T-helper 17 cell (primary cell): ENCODE measurements at regions not wholly inside any gene's neighbourhood (a gene's known extent, or its start where the extent isn't known, plus 50 kb on each side); places are given as distances from the start of the nearest gene placed in this dataset.

Experiments used
- ATAC-seq: fragments of 150-1000 bp; cut with Tn5 transposase; 2 replicates; pipeline ENCODE4 v1.10.0; 2021; ENCODE audit warnings: mild to moderate bottlenecking, moderate library complexity
- DNase-seq, 3 donors: peaks; one replicate each; pipeline versions ENCODE4 v3.0.0 to v3.0.0-alpha.2; 2020 to 2021
- H3K9me3 ChIP-seq: one replicate; pipeline ENCODE4 v1.7.0; 2013; ENCODE audit warnings: low read length, mild to moderate bottlenecking; ENCODE audit not compliant: control insufficient read depth, poor library complexity, severe bottlenecking
- H3K27ac Mint-ChIP-seq: one replicate; pipeline ENCODE4 v1.8.0; 2022; ENCODE audit warnings: mild to moderate bottlenecking, moderate library complexity, mixed read lengths
- H3K27me3 Mint-ChIP-seq: one replicate; pipeline ENCODE4 v1.8.0; 2022; ENCODE audit warnings: mixed read lengths
- H3K36me3 Mint-ChIP-seq: one replicate; pipeline ENCODE4 v1.8.0; 2022; ENCODE audit warnings: low read depth, mixed read lengths
- H3K4me1 Mint-ChIP-seq: one replicate; pipeline ENCODE4 v1.8.0; 2022; ENCODE audit warnings: mild to moderate bottlenecking, mixed read lengths
- H3K4me3 Mint-ChIP-seq: one replicate; pipeline ENCODE4 v1.8.0; 2022; ENCODE audit warnings: mild to moderate bottlenecking, moderate library complexity, mixed read lengths

DNA sequence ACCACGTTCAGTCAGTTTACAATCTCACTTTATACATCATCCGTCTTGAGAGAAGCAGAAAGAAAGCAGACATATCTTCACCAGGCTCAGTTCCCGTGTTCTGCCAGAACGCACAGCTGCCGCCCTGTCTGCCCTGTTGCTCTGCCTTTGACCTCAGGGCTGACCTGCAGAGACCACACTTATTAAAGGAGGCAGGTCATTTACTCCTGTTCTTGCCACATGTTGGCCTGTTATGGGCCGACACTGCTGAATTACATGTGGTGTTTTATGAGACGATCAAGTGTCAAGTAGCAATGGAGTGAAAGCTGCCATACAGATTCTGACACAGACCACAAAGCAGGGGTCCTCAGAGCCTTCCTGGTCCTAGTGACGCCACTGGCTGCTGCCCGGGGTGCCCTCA, 232.2 kb downstream of the TTC32 start:
- no peaks in the 10 kb centered on the region for H3K36me3 Mint-ChIP-seq
- H3K27ac Mint-ChIP-seq: no peak overlapping the region
- H3K27me3 Mint-ChIP-seq: peaks cover 62% of the 10 kb centered on the region

DNA sequence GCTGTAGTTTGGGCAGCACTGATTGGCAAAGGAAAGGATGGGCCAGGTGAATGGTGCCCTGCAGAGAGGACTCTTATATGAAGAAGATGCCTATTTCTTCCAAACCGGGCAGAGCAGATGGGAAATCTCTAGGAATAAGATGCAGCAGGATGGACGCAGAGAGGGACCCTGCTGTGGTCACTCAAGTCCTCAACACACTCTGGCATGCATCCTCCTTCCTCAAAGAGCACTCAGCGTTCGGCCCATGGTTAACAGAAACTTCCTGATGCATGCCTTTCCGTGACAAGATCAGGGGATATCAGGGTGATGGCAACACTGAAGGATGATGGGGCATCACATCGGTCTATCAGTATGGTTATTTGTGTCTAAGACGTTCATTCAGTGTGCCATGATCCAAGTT, 232.7 kb downstream of the TTC32 start:
- H3K4me1 Mint-ChIP-seq: no peaks in the 10 kb centered on the region
- no peak overlapping the region for H3K4me3 Mint-ChIP-seq
- peaks cover 62% of the 10 kb centered on the region for H3K27me3 Mint-ChIP-seq
- no peaks in the 10 kb centered on the region for H3K9me3 ChIP-seq
- no peak overlapping the region for H3K27ac Mint-ChIP-seq
- peaks cover under 1% of the 10 kb centered on the region for H3K36me3 Mint-ChIP-seq
- DNase-seq: no peak
- no peak for ATAC-seq

More for the DNA sequence above, 232.2 kb downstream of the TTC32 start:
- Mint-ChIP-seq H3K4me3 (no peak overlapping the region), H3K4me1 (no peaks in the 10 kb centered on the region)
- no peak for ATAC-seq
- H3K9me3 ChIP-seq: no peaks in the 10 kb centered on the region
- DNase-seq: no peak

DNA sequence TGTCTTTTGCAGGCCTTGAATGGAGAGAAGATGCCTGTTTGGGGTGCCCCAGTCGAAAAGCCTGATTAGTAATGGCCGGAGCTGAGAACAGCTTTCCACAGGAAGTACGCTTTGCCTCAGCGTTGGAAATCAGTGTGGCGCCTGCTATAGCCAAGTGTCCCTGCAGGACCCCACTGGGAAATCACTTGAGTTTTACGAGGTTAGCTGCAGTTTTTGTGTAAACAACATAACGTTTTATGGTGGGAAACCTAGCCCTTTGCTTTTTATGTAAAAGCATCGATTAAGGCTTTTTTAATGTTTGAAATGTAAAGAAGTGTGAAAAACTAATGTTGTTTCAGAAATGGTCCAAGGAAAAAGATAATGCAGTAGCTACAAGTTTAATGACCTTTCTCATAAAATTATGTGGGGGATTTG, 234.2 kb downstream of the TTC32 start:
- peaks cover 2% of the 10 kb centered on the region for H3K36me3 Mint-ChIP-seq
- H3K4me3 Mint-ChIP-seq: no peak overlapping the region
- peaks cover 53% of the 10 kb centered on the region for H3K27me3 Mint-ChIP-seq
- DNase-seq (no peak), ATAC-seq (no peak)
- no peaks in the 10 kb centered on the region for H3K9me3 ChIP-seq
- no peak overlapping the region for H3K27ac Mint-ChIP-seq
- no peaks in the 10 kb centered on the region for H3K4me1 Mint-ChIP-seq

GRCh38 chr2:19667085-19667484, 234.7 kb downstream of the TTC32 start:
- Mint-ChIP-seq H3K27me3 (peaks cover 50% of the 10 kb centered on the region), H3K4me1 (no peaks in the 10 kb centered on the region), H3K27ac (no peak overlapping the region), H3K36me3 (peaks cover 2% of the 10 kb centered on the region), H3K4me3 (no peak overlapping the region)
- ATAC-seq (no peak), DNase-seq (no peak)
- no peaks in the 10 kb centered on the region for H3K9me3 ChIP-seq

- DNase-seq: no peak
- Mint-ChIP-seq H3K27me3 (peaks cover 29% of the 10 kb centered on the region), H3K4me1 (no peaks in the 10 kb centered on the region), H3K27ac (no peak overlapping the region), H3K36me3 (peaks cover 2% of the 10 kb centered on the region), H3K4me3 (no peak overlapping the region)
- H3K9me3 ChIP-seq: no peaks in the 10 kb centered on the region
- no peak for ATAC-seq
These were observed 237.1 kb downstream of the TTC32 start for GRCh38 chr2:19664646-19665045.

DNA sequence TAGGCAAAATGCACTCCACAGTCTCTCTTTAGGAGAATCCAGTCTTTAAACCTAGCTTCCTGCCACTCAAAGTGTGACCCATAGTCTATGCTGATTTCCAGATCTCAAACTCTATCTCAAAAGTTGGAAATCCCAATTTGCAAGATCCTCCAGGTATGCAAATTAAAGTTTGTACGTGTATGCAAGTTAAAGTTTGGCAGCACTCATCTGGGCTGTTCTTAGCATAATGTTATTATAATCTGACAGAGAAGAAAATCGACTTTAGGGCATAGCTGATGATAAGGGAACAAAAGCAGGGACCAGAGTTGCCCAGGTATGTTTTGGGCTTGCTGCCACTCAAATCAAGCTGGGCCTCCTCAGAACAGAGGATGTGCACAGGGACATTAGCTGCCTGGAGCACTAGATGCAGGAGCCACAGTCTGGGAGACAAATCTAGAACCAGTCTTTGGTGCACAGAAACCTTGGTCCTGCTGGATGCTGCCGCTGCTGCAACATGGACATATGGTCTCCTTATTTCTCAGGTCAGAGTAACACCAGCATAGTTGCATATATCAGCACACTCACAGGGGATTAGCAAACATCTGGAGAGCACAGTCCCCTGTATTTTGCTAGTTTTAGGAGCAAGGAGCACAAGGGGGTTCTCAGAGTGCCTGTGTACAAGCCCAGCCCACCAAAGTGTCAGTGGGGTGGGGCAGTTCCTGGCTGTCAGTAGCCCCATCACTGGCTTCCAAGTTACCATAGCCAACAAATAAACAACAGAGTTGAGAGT, 242.6 kb downstream of the TTC32 start:
- Mint-ChIP-seq H3K4me3 (no peak overlapping the region), H3K36me3 (peaks cover 2% of the 10 kb centered on the region), H3K27me3 (peaks cover 8% of the 10 kb centered on the region), H3K4me1 (no peaks in the 10 kb centered on the region), H3K27ac (no peak overlapping the region)
- no peak for DNase-seq
- H3K9me3 ChIP-seq: no peaks in the 10 kb centered on the region
- ATAC-seq: no peak

GRCh38 chr2:19656011-19656410, 245.8 kb downstream of the TTC32 start:
- no peaks in the 10 kb centered on the region for H3K36me3 Mint-ChIP-seq
- DNase-seq (no peak), ATAC-seq (no peak)
- H3K4me3 Mint-ChIP-seq: no peak overlapping the region
- no peaks in the 10 kb centered on the region for H3K9me3 ChIP-seq
- no peaks in the 10 kb centered on the region for H3K4me1 Mint-ChIP-seq
- no peak overlapping the region for H3K27ac Mint-ChIP-seq
- peaks cover 19% of the 10 kb centered on the region for H3K27me3 Mint-ChIP-seq

DNA sequence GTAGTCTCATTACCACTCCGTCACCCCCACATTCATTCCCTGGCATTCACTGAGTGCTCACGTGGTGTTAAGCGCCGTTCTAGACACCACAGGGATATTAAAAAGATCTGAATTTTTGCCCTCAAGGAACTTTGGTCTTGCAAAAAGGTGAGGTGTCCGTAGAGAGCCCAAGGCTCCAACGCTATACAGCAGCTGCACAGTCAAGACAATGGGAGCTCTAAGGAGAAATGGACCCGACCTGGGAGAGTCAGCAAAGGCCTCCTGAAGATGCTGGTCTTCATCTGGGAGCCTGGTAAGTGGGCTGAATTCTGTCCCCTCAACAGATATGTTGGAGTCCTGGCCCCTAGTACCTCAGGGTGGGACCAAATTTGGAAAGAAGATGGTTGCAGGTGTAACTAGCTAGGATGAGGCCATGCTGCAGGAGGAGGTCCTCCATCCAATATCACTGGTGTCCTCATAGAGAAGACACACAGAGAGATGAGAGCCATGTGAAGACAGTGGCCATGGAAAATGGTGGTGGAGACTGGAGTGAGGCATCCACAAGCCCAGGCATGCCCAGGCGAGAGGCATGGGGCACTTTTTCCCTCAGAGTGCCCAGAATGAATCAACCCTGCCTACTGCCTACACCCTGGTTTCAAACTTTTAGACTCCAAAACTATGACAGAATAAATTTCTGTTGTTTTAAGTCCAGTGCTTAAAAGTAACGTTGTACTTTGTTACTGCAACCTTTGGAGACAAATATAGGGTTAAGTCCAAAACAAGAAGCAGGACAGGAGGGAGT, 247.3 kb downstream of the TTC32 start:
- no peaks in the 10 kb centered on the region for H3K36me3 Mint-ChIP-seq
- H3K27me3 Mint-ChIP-seq: peaks cover 21% of the 10 kb centered on the region
- H3K4me1 Mint-ChIP-seq: no peaks in the 10 kb centered on the region

GRCh38 chr2:19653509-19653908, 248.3 kb downstream of the TTC32 start:
- ATAC-seq (no peak), DNase-seq (no peak)
- H3K9me3 ChIP-seq: no peaks in the 10 kb centered on the region
- Mint-ChIP-seq H3K4me3 (no peak overlapping the region), H3K27ac (no peak overlapping the region), H3K36me3 (no peaks in the 10 kb centered on the region), H3K27me3 (peaks cover 21% of the 10 kb centered on the region), H3K4me1 (no peaks in the 10 kb centered on the region)

More for the DNA sequence above, 247.3 kb downstream of the TTC32 start:
- no peak overlapping the region for H3K27ac Mint-ChIP-seq
- ATAC-seq (no peak), DNase-seq (no peak)
- H3K4me3 Mint-ChIP-seq: no peak overlapping the region
- no peaks in the 10 kb centered on the region for H3K9me3 ChIP-seq

DNA sequence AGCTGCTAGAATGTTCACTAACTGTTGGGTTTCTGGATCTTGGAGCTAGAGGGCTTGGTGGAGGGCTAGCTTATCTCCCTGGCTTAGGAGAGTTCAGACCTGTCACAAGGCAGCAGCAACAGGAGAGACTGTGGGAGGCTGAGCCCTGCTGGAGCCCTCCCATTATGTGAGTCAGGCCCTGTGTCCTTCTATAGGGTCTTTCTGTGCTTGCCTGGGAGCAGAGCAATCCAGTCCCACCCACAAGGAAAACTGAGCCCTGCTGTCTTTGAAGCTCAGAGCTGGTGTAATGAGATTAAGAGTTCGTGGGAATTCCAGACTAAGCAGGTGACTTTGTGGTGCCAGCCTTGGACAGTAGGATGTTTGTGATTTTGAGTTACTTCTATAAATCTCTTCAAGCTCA, 249.0 kb downstream of the TTC32 start:
- no peaks in the 10 kb centered on the region for H3K4me1 Mint-ChIP-seq
- no peak for DNase-seq
- no peaks in the 10 kb centered on the region for H3K9me3 ChIP-seq
- no peak overlapping the region for H3K27ac Mint-ChIP-seq
- peaks cover 21% of the 10 kb centered on the region for H3K27me3 Mint-ChIP-seq
- no peak for ATAC-seq
- H3K4me3 Mint-ChIP-seq: no peak overlapping the region
- H3K36me3 Mint-ChIP-seq: no peaks in the 10 kb centered on the region

DNA sequence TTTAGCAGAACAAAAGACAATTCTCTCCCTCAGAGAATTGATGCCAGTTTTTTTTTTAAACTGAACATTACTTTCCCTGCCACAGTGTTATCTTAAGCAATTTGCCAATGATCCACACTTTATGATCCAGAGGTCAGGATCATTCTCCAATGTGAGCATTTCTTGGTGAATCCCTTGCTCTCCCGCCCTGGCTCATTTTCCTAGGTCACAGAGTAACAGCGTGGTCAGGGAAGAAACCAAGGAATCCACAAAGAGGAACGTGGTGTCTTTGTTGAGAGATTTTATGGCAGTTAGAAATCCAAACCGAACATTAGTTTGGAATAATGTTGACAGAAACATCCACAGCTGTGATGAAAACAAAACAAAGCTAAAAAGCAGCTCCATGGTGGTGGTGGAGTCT, 250.3 kb downstream of the TTC32 start:
- ATAC-seq (no peak), DNase-seq (no peak)
- H3K4me1 Mint-ChIP-seq: no peaks in the 10 kb centered on the region
- H3K4me3 Mint-ChIP-seq: no peak overlapping the region
- H3K36me3 Mint-ChIP-seq: no peaks in the 10 kb centered on the region
- H3K27ac Mint-ChIP-seq: no peak overlapping the region
- no peaks in the 10 kb centered on the region for H3K9me3 ChIP-seq
- peaks cover 21% of the 10 kb centered on the region for H3K27me3 Mint-ChIP-seq

DNA sequence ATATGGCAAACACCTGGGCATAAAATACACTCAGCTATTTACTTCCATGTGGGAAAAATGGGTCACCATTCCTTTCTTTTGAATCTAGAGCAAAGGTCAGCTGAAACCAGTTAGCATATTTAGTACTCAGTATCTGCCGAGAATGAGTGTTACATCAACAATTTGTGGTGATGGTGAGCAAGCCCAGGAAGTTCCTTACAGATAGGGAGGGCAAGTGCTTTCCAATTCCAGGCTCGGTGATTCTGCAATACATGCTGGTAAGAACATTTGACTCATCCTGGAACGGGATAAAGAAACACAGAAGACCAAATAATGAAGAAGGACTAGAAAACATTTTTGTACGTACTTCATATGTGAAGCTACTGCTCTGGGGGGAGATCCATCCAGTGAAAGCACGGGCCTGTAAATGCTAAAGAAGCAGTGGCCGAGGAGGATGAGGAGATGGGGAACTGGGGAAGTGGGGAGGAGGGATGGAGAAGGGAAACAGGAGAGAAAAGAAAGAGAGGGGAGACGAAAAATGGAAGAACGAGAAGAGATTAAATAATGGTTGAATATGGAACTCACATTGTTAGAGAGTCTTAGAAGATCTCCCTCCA, 251.9 kb downstream of the TTC32 start:
- H3K9me3 ChIP-seq: no peaks in the 10 kb centered on the region
- DNase-seq: no peak
- H3K4me3 Mint-ChIP-seq: no peak overlapping the region
- ATAC-seq: no peak
- no peaks in the 10 kb centered on the region for H3K4me1 Mint-ChIP-seq
- H3K36me3 Mint-ChIP-seq: no peaks in the 10 kb centered on the region
- no peak overlapping the region for H3K27ac Mint-ChIP-seq
- H3K27me3 Mint-ChIP-seq: peaks cover 21% of the 10 kb centered on the region

DNA sequence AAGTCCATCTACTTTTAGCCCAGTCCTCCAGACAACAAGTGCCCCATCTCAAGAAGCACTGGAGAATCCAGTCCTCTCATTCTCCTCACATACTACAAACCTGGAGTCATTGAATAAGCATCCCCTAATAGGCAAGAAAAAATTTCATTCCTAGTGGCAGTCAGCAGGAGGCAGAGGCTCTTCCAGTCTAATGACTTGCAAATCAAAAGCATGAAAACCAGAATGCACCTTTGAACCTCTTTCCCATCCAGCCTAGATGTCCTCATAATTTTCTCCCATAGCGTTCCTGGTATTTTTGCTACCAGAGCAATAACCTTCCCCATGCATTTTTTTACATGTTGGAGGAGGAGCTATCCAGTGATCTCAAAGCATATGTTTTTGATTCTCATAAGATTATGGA, 252.6 kb downstream of the TTC32 start:
- ATAC-seq (no peak), DNase-seq (no peak)
- Mint-ChIP-seq H3K36me3 (no peaks in the 10 kb centered on the region), H3K27ac (no peak overlapping the region), H3K4me3 (no peak overlapping the region), H3K27me3 (peaks cover 21% of the 10 kb centered on the region), H3K4me1 (no peaks in the 10 kb centered on the region)
- H3K9me3 ChIP-seq: no peaks in the 10 kb centered on the region
